Mesendoderm (in vitro differentiated cells): ENCODE measurements at regions not wholly inside any gene's neighbourhood (a gene's known extent, or its start where the extent isn't known, plus 50 kb on each side); places are given as distances from the start of the nearest gene placed in this dataset. TPM values are rescaled to one million over a fixed set of nuclear protein-coding genes. Genes with fewer than 3 reads are reported as not detected.

ENCODE experiments used
- DNase-seq: peaks from one replicate; pipeline ENCODE4 v3.0.0; 2013
- H2AK5ac ChIP-seq: 2 replicates; pipeline ENCODE4 v1.6.1; 2013; ENCODE audit warnings: low read length, inconsistent platforms
- H2BK120ac ChIP-seq: 2 replicates; pipeline ENCODE4 v1.6.1; 2013; ENCODE audit warnings: low read depth, mild to moderate bottlenecking, low read length, moderate library complexity, mixed read lengths
- H2BK15ac ChIP-seq: replicated peaks from 2 replicates; pipeline ENCODE4 v1.6.1; 2013; ENCODE audit warnings: low read depth, mild to moderate bottlenecking, moderate library complexity
- H2BK5ac ChIP-seq: 2 replicates; pipeline ENCODE4 v1.6.1; 2013; ENCODE audit warnings: low read length, inconsistent platforms
- H3K18ac ChIP-seq: 2 replicates; pipeline ENCODE4 v1.6.1; 2013; ENCODE audit warnings: mild to moderate bottlenecking, low read length, mixed read lengths
- H3K23ac ChIP-seq: one replicate; pipeline ENCODE4 v1.6.1; 2013; ENCODE audit warnings: low read length
- H3K27ac ChIP-seq: 2 replicates; pipeline ENCODE4 v1.5.1; 2013; ENCODE audit warnings: low read depth, mild to moderate bottlenecking, inconsistent platforms, low read length, moderate library complexity
- H3K27me3 ChIP-seq: 2 replicates; pipeline ENCODE4 v1.6.1; 2013; ENCODE audit warnings: low read length, control low read depth, mild to moderate bottlenecking, inconsistent platforms; ENCODE audit not compliant: insufficient read depth, poor library complexity
- H3K36me3 ChIP-seq: 2 replicates; pipeline ENCODE4 v1.6.1; 2013; ENCODE audit warnings: low read length, inconsistent platforms; ENCODE audit not compliant: control insufficient read depth, insufficient read depth
- H3K4ac ChIP-seq: one replicate; pipeline ENCODE4 v1.6.1; 2013; ENCODE audit warnings: low read depth, mild to moderate bottlenecking, low read length, moderate library complexity
- H3K4me1 ChIP-seq: 2 replicates; pipeline ENCODE4 v1.6.1; 2013; ENCODE audit warnings: low read depth, low read length, inconsistent platforms; ENCODE audit not compliant: control insufficient read depth
- H3K4me2 ChIP-seq: 2 replicates; pipeline ENCODE4 v1.6.1; 2013; ENCODE audit warnings: low read length
- H3K4me3 ChIP-seq: 2 replicates; pipeline ENCODE4 v1.5.1; 2013; ENCODE audit warnings: mild to moderate bottlenecking, low read length
- H3K56ac ChIP-seq: one replicate; pipeline ENCODE4 v1.6.1; 2013; ENCODE audit warnings: low read length
- H3K79me1 ChIP-seq: 2 replicates; pipeline ENCODE4 v1.6.1; 2013; ENCODE audit warnings: low read length, inconsistent platforms
- H3K79me2 ChIP-seq: 2 replicates; pipeline ENCODE4 v1.6.1; 2013; ENCODE audit warnings: mild to moderate bottlenecking, low read length; ENCODE audit not compliant: control insufficient read depth, insufficient read depth
- H3K9ac ChIP-seq: 2 replicates; pipeline ENCODE4 v1.6.1; 2013; ENCODE audit warnings: low read length, inconsistent platforms
- H4K5ac ChIP-seq: one replicate; pipeline ENCODE4 v1.6.1; 2013; ENCODE audit warnings: low read length
- H4K8ac ChIP-seq: one replicate; pipeline ENCODE4 v1.6.1; 2013; ENCODE audit warnings: low read depth, mild to moderate bottlenecking, control low read depth, low read length, moderate library complexity
- WGBS: extraction: QIAGEN DNeasy Blood & Tissue Kit; methylation state at CpG from one replicate; pipeline ENCODE4 v1.1.7; 2013; ENCODE audit warnings: low lambda C conversion rate, missing lambda C conversion rate; ENCODE audit not compliant: insufficient coverage; ENCODE audit errors: extremely low coverage; 5-methylcytosine and 5-hydroxymethylcytosine counted together
- small RNA-seq: library from polyadenylated mRNA; stranded (forward); fragments of <200 nt; extraction: miRNeasy Mini kit (QIAGEN cat#:217004); gene quantifications from one replicate; pipeline ENCODE3, GENCODE V24; 2013; ENCODE audit not compliant: insufficient read depth

- Histone ChIP-seq H3K4me2 (no peak overlapping the region), H2BK15ac (no peak overlapping the region), H3K79me1 (no peaks in the 10 kb centered on the region), H3K4me3 (no peak overlapping the region), H3K4ac (no peak overlapping the region), H4K5ac (no peak overlapping the region), H3K18ac (no peak overlapping the region), H3K27me3 (no peaks in the 10 kb centered on the region), H3K79me2 (no peaks in the 10 kb centered on the region), H2BK120ac (no peak overlapping the region), H3K4me1 (no peaks in the 10 kb centered on the region), H3K27ac (no peak overlapping the region), H4K8ac (no peak overlapping the region), H3K56ac (no peak overlapping the region), H3K23ac (no peak overlapping the region), H2BK5ac (no peak overlapping the region), H3K36me3 (no peaks in the 10 kb centered on the region), H3K9ac (no peak overlapping the region), H2AK5ac (no peak overlapping the region)
- no peak for DNase-seq
- no CpG with 5 or more reads among the region's 5 CpGs for WGBS
Observed at GRCh38 chr16:20137194-20137593, 63.5 kb upstream of the GPR139 start.

- no peak overlapping the region for H3K18ac ChIP-seq
- peak; percentile 11 for DNase-seq
- H3K23ac ChIP-seq: no peak overlapping the region
- no peak overlapping the region for H3K27ac ChIP-seq
- no peak overlapping the region for H3K4ac ChIP-seq
- no peak overlapping the region for H2BK5ac ChIP-seq
- no peak overlapping the region for H2BK15ac ChIP-seq
- H3K27me3 ChIP-seq: no peaks in the 10 kb centered on the region
- no peaks in the 10 kb centered on the region for H3K36me3 ChIP-seq
- no peaks in the 10 kb centered on the region for H3K4me1 ChIP-seq
- H2BK120ac ChIP-seq: no peak overlapping the region
- no CpG with 5 or more reads among the region's 2 CpGs for WGBS
- no peak overlapping the region for H4K5ac ChIP-seq
- H3K9ac ChIP-seq: no peak overlapping the region
- H4K8ac ChIP-seq: no peak overlapping the region
- H3K79me2 ChIP-seq: no peaks in the 10 kb centered on the region
- no peak overlapping the region for H3K4me3 ChIP-seq
- no peak overlapping the region for H3K56ac ChIP-seq
- H3K4me2 ChIP-seq: no peak overlapping the region
- H2AK5ac ChIP-seq: no peak overlapping the region
- no peaks in the 10 kb centered on the region for H3K79me1 ChIP-seq
Observed at GRCh38 chr16:20136446-20136968, 62.8 kb upstream of the GPR139 start.

GRCh38 chr16:20129375-20129774 is 55.7 kb upstream of the GPR139 start:
- no peak overlapping the region for H2BK15ac ChIP-seq
- no peak overlapping the region for H2AK5ac ChIP-seq
- H3K9ac ChIP-seq: no peak overlapping the region
- H3K18ac ChIP-seq: no peak overlapping the region
- no peak overlapping the region for H3K4me3 ChIP-seq
- H3K36me3 ChIP-seq: no peaks in the 10 kb centered on the region
- no peak overlapping the region for H3K4me2 ChIP-seq
- H2BK5ac ChIP-seq: no peak overlapping the region
- H2BK120ac ChIP-seq: no peak overlapping the region
- H4K8ac ChIP-seq: no peak overlapping the region
- no peak overlapping the region for H3K27ac ChIP-seq
- no peaks in the 10 kb centered on the region for H3K27me3 ChIP-seq
- no peaks in the 10 kb centered on the region for H3K79me1 ChIP-seq
- H3K4ac ChIP-seq: no peak overlapping the region
- no peaks in the 10 kb centered on the region for H3K79me2 ChIP-seq
- H3K56ac ChIP-seq: no peak overlapping the region
- no peaks in the 10 kb centered on the region for H3K4me1 ChIP-seq
- DNase-seq: no peak
- H4K5ac ChIP-seq: no peak overlapping the region
- H3K23ac ChIP-seq: no peak overlapping the region

Small RNAs in the stretch of these regions (small RNA-seq; reads per million reads assigned to genes)
- gene SNRPEP3: not detected
